HG02642 (cell line): ENCODE measurements at regions not wholly inside any gene's neighbourhood (a gene's known extent, or its start where the extent isn't known, plus 50 kb on each side); places are given as distances from the start of the nearest gene placed in this dataset.

Experiments
- ATAC-seq: cut with Tn5 transposase; IDR thresholded peaks from one replicate; pipeline ENCODE4 v1.9.1; 2021; ENCODE audit warnings: mild to moderate bottlenecking; ENCODE audit not compliant: unreplicated experiment, poor library complexity

DNA sequence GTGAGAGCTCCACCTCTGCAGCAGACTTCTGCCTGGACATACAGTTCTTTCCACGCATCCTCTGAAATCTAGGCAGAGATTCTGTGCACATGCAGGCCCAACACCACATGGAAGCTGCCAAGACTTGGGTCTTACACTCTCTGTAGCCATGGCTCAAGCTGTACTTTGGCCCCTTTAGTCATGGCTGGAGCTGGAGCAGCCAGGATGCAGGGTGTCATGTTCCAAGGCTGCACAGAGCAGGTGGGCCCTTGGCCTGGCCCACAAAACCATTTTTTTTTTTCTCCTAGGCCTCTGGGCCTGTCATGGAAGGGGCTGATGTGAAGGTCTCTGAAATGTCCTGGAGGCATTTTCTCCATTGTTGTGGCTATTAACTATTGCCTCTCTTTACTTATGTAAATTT lies 990.5 kb upstream of the ADGRL3 start:
- no peak for ATAC-seq

DNA sequence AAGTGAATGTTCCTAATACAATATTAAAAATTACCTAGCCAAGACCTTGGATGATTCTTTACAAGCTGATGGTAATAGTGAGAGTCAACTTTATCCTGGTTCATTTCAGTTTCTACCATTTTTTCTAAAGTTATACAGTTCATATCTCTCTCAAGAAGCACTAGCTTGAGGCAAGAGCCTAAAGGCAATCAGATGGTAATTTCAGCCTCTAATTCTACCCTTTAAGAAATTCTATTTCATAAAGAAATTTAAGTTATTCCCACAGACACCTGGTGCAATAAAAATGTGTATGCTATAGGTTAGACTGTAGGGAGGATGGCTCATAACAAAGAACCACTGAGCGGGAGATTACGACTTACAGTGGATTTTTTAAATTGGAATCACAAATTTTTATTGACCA lies 984.2 kb upstream of the ADGRL3 start:
- no peak for ATAC-seq

DNA sequence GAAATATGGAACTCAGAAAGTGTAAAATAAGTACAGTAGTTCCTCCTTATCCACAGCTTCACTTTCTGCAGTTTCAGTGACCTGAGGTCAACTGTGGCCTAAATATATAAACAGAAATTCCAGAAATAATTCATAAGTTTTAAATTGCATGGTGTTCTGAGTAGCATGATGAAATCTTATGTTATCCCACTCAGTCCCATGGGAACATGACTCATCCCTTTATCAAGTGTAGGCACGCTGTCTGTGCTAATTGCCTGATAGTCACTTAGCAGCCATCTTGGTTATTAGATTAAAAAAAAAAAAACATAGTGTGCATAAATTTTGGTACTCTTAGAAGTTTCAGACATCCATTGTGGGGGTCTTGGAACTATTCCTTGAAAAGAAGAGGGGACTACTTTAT lies 983.4 kb upstream of the ADGRL3 start:
- no peak for ATAC-seq

GRCh38 chr4:60221866-60222265 lies 978.3 kb upstream of the ADGRL3 start:
- ATAC-seq: no peak

DNA sequence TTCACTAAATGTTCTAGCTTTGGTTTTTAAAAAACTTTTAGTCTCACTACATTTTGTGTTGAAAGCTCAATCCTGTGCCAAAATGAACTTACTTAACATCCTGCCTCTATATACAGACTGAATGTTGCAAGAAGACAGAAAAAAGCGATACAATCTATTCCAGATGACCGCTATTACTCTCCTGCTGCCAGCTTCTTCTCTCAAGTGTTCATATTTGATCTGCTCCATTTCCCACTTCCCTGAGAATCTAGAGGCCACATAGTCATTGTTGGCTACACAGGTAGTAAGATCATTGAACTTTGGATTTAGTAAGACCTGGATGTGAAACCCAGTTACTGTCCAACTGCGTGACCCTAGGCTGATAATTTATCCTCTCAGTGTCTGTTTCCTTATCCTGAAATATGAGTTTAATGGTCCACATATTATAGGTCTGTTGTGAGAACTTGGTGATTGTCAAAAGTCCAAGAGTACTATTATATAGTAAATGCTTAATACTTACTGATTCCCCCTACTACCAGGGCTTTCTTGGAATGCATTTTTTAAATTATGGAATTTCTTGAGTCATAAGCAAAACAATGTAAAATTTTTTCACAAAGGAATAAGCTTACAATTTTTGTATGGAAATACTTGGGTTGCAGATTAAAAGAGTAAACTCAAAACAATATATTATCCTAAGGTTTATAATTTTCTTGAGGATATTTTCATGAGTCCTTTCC lies 976.8 kb upstream of the ADGRL3 start:
- ATAC-seq: no peak

DNA sequence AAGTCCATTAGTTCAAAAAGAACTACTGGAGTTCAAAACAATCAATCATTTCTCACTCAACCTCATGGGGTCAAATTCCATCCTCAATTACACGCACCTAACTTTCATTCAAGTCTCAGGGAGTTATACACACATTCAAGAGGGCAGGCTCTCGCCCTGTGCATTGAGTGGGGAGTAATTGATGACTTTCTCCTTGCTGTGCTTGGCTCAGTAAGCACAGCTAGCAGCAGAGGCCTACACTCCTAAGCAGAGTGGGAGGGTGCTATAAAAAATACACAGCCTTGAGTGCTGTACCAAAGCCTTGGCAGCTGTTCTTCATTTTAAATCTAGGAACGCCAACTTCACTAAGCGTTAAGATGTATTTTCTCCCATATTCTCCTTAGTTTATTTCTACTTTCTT lies 958.3 kb upstream of the ADGRL3 start:
- ATAC-seq: no peak

- no peak for ATAC-seq
Observed at GRCh38 chr4:60249784-60250183, 950.3 kb upstream of the ADGRL3 start.

DNA sequence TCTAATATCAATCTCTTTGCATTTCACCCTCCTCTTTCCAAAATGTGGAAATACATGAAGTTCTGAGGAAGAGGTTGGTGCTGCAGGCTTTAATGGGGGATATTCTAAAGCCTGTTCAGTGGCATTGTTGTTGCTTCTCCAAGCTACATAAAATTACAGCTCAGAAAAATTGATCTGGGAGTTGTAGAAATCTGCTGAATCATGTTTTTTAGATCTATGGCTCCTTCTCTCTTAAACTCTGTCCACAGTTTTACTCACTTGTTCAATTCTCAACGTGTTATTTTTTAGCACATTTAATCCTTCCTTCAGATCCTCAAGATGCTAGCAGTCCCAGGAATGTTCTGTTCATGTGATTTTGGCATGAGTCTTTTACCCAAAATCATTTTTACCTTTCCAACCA lies 949.5 kb upstream of the ADGRL3 start:
- ATAC-seq: no peak

GRCh38 chr4:60259781-60260180 lies 940.3 kb upstream of the ADGRL3 start:
- no peak for ATAC-seq

DNA sequence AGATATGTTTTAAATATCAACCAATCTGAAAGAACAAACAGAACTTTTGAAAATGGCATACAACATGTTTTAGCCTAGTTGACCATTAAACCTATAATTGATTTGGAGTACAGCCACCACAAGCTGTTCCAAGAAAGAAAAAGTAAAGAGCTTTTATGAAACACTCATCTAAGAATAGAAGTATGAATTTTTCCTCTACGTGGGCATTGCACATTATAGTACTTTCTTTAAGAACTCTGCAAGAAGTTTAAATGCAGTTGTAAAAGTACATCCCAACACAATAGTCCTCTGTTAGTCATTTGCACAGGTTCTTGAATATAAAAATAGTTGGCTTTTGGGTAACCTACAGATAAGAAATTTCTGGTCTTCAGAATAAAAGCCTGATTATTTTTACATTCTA lies 933.6 kb upstream of the ADGRL3 start:
- no peak for ATAC-seq

GRCh38 chr4:60296386-60296785 lies 903.7 kb upstream of the ADGRL3 start:
- ATAC-seq: no peak

DNA sequence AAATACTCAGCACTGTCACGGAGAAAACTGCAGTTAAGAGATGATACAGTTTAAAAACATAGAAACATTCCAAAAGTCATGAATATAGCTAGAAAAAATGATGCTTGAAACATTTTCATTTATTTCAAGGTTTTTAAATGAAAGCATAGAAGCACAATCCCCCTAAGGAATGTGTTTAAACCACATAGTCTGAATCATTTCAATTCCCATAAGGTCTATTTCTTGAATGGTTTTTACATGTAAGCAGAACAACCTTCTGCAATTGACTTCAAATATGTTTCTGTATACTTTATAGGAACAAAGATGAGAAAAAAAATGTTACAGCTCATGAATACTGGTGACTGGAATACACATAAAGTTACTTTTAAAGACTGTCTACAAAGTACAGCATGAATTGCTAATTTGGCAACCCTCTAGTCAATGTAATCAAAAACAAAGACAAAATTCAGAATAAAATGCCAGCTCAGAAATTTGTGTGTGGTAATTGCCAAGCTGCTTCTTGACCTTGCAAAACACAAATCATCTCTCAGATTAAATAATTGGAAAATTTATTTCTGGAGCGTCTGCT lies 886.4 kb upstream of the ADGRL3 start:
- ATAC-seq: no peak

DNA sequence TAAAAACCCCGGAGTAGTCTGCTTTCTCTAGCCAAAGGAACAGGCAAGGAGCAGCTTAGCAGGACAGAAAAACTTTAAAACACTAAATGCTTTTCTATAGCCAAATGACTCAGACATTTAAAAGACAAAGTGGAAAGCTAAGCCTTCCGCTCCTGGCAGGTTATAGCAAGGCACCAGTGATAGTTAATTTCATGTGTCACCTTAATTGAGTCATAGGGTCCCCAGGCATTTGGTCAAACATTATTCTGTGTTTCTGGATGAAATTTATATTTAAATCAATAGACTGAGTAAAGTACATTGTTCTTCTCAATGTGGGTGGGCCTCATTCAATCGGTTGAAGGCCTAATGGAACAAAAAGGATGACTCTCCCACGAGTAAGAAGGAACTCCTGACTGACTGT lies 885.7 kb upstream of the ADGRL3 start:
- ATAC-seq: no peak

DNA sequence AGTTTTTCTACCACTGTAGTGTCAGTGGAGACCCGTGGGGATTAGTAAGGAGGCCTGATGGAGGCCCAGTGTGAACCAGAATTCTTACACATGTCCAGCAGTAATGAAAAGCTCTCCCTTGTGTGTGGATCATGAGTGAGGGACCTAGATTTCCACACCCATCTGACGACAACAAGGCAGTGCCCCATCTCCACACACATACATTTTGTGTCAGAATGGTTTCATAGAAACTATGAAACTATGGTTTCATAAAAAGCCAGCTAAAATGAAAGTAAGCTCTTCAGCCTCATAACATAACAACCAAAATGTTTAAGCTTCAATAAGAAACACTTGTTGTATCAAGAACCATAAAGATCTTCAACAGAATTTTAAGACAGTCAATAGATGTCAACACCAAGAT lies 884.5 kb upstream of the ADGRL3 start:
- no peak for ATAC-seq

- ATAC-seq: no peak
Observed at GRCh38 chr4:60326735-60327134, 873.4 kb upstream of the ADGRL3 start.

DNA sequence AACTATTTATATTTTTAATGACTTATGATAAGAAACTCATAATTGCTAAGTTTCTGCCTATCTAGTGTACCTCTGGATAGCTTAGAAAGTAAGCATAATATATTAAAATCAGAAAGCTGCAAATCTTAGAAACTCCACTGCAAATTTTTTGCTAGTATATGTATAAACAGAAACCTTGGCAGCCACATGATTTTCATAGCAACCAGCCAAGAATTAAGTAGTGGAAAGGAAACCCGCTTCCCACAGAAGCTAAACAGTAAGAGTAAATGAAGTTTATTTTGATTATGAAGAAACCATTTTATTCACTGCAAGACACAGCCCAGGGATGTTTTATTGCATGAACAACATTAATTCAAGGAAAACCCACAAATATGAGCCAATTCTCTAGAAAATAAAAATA lies 872.5 kb upstream of the ADGRL3 start:
- no peak for ATAC-seq

GRCh38 chr4:60344908-60345307 lies 855.2 kb upstream of the ADGRL3 start:
- no peak for ATAC-seq

DNA sequence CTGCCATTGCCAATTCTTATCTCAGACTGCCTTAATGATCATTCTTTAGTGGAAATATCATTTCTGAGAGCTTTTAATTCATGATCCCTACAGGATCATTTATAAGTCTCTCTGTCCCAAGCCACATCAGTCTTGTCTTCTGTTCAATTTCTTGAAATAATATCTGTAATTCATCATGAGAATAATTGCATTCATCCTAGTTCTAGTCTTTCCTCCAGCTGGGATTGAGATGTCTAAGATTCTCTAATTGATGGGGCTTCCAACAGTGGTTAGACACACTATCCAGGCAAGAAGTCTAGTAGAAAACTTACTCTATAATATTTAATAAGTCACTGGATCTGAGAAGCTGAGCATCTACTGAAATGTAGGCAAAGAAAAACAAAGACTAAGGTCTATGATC lies 854.7 kb upstream of the ADGRL3 start:
- ATAC-seq: no peak

GRCh38 chr4:60359746-60360367 lies 840.3 kb upstream of the ADGRL3 start:
- ATAC-seq: no peak

GRCh38 chr4:60365176-60365575 lies 835.0 kb upstream of the ADGRL3 start:
- ATAC-seq: no peak

DNA sequence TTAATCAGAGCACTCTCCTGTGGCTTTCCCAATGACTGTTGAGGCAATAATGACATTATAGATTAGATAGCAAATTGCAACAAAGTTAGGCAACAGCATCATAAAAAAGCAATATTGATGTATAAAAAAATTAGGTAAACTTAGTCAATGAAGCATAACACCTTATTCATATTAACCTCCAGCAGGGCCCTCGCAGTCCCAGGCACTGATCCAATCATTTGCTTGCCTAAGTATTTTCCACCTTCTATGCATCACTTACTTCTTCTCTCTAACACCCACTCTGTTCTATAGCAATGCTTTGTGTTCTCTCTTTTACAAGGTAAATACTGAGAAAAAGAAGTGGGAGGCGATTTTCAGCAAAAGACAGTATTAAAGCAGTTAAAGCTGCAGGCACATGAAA lies 833.5 kb upstream of the ADGRL3 start:
- ATAC-seq: no peak

DNA sequence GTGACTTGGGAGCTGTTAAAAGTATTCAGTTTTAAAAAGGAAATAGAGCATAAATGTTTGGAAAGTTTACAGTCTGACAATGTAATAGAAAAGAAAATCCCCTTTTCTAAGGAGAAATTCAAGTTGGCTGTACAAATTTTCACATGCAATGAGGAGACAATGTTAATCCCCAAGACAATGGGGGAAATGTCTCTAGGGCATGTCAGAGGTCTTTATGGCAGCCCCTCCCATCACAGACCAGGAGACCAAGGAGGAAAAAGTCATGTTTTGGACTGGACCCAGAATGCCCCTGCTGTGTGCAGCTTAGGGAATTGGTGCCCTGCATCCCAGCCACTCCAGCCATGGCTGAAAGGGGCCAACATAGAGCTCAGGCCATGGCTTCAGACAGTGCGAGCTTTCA lies 831.1 kb upstream of the ADGRL3 start:
- no peak for ATAC-seq
